Activated B cell treated with CpG ODN at 0.5 μM for 24 hours (primary cell): ENCODE measurements at regions not wholly inside any gene's neighbourhood (a gene's known extent, or its start where the extent isn't known, plus 50 kb on each side); places are given as distances from the start of the nearest gene placed in this dataset.
"Not testable (repeated sequence)": the region's sequence is repeated elsewhere in the genome, so short reads cannot be mapped to it uniquely, and the experiment has no call there.

ENCODE experiments used
- ATAC-seq: fragments of 200-7000 bp; cut with Tn5 transposase; one replicate; pipeline ENCODE4 v1.10.0; 2021; ENCODE audit warnings: low read depth, mild to moderate bottlenecking, moderate library complexity
- CTCF ChIA-PET: fragments of 350-600 bp; sonication (Branson Sonifier 250); formaldehyde crosslinking; loops from one replicate; lab custom pipeline; 2021; ENCODE audit warnings: antibody characterized with exemption; lab: Charles Lee
- POLR2A ChIA-PET: fragments of 350-600 bp; sonication (Branson Sonifier 250); formaldehyde crosslinking; loops from one replicate; lab custom pipeline; 2021; ENCODE audit warnings: antibody characterized with exemption; lab: Charles Lee
- DNase-seq: peaks from one replicate; pipeline ENCODE4 v3.0.0; 2022
- H3K27ac Mint-ChIP-seq: one replicate; pipeline ENCODE4 v1.8.0; 2020; ENCODE audit warnings: mixed read lengths
- H3K27me3 Mint-ChIP-seq: one replicate; pipeline ENCODE4 v1.8.0; 2021; ENCODE audit warnings: mixed read lengths
- H3K36me3 Mint-ChIP-seq: one replicate; pipeline ENCODE4 v1.8.0; 2021; ENCODE audit warnings: low read depth, mixed read lengths
- H3K4me1 Mint-ChIP-seq: one replicate; pipeline ENCODE4 v1.8.0; 2021; ENCODE audit warnings: mixed read lengths
- H3K4me3 Mint-ChIP-seq: one replicate; pipeline ENCODE4 v1.8.0; 2020; ENCODE audit warnings: mild to moderate bottlenecking, mixed read lengths
- H3K9me3 Mint-ChIP-seq: one replicate; pipeline ENCODE4 v1.8.0; 2020; ENCODE audit warnings: mixed read lengths
- intact Hi-C: fragments of 100-400 bp; cut with micrococcal nuclease; formaldehyde crosslinking; loops from one replicate; pipeline ENCODE4 v1.15.1; 2024
- TF ChIP-seq, protein P1 (sequence below): fragments of 200-600 bp; IDR thresholded peaks from one replicate; pipeline ENCODE4 v1.8.0; 2022; ENCODE audit warnings: antibody characterized with exemption, mild to moderate bottlenecking

DNA sequence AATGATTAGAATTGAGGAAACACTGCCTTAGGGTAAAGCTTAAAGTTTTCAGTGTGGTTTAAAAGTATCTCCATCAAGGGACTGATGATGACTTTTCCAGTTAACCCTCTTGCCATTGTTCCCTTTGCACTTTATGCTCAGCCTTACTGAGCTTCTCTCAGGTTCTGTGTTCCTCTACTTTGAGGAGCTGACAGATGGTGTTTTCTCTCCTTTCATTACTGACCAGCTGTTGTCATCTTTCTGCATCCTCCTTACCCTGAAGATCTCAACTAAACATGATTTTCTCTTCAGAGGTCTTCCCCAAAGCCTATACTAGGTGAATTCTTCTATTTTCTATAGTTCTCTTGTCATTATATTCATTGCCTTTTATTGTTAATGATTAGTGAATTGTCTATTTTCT is 475.6 kb upstream of the SYNCRIP start:
- no peaks in the 10 kb centered on the region for H3K36me3 Mint-ChIP-seq
- ChIA-PET POLR2A (no interaction called here), CTCF (no interaction called here)
- no peaks in the 10 kb centered on the region for H3K27me3 Mint-ChIP-seq
- H3K27ac Mint-ChIP-seq, result no peak overlapping the region
- intact Hi-C loops, result no loop called here
- TF ChIP-seq, protein P1, sequence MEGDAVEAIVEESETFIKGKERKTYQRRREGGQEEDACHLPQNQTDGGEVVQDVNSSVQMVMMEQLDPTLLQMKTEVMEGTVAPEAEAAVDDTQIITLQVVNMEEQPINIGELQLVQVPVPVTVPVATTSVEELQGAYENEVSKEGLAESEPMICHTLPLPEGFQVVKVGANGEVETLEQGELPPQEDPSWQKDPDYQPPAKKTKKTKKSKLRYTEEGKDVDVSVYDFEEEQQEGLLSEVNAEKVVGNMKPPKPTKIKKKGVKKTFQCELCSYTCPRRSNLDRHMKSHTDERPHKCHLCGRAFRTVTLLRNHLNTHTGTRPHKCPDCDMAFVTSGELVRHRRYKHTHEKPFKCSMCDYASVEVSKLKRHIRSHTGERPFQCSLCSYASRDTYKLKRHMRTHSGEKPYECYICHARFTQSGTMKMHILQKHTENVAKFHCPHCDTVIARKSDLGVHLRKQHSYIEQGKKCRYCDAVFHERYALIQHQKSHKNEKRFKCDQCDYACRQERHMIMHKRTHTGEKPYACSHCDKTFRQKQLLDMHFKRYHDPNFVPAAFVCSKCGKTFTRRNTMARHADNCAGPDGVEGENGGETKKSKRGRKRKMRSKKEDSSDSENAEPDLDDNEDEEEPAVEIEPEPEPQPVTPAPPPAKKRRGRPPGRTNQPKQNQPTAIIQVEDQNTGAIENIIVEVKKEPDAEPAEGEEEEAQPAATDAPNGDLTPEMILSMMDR, result no peak
- H3K9me3 Mint-ChIP-seq, result peaks cover 2% of the 10 kb centered on the region
- H3K4me3 Mint-ChIP-seq, result no peak overlapping the region
- H3K4me1 Mint-ChIP-seq, result no peaks in the 10 kb centered on the region
- ATAC-seq (no peak), DNase-seq (no peak)

DNA sequence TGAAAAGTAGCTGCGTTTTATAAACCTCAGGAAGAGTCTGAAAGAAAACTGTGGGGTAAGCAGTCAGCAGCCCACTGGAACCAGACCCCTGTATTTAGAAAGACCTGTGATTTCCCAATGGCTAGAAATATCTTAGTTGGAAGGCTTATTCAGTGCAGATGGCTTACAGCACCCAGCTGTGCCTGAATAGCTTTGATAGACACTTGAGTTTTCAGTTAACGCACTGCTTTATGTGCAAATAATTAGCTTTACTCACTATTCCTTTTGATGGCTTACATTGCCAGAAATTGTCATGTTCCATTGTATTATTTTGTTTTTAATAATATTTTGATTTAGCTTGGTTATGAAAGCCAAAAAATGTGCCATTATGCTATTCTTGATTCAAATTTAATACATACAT is 465.3 kb upstream of the SYNCRIP start:
- ChIA-PET POLR2A (no interaction called here), CTCF (no interaction called here)
- H3K36me3 Mint-ChIP-seq, result no peaks in the 10 kb centered on the region
- H3K27me3 Mint-ChIP-seq, result no peaks in the 10 kb centered on the region
- H3K4me1 Mint-ChIP-seq, result no peaks in the 10 kb centered on the region
- H3K27ac Mint-ChIP-seq, result no peak overlapping the region
- H3K9me3 Mint-ChIP-seq, result peaks cover 13% of the 10 kb centered on the region
- ATAC-seq (no peak), DNase-seq (no peak)
- no peak overlapping the region for H3K4me3 Mint-ChIP-seq
- TF ChIP-seq, protein P1, result no peak
- intact Hi-C loops, result no loop called here

DNA sequence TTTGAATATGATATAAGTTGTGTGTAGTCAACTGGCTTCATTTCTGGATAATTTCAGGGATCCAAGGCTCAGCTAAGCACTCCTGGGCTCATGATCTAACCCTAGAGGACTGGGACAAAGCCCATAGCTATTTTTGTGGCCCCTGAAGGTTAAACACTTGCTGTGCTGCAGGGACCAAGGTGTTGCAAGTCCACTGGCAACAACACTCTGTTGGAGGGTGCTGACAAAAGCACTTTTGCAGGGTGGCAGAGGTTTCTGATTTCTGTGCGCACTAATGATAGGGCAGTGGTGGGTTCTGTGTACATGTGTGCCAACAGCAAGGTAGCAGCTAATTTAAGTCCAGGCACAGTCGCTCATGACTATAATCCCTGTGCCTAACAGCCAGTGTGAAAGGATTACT is 445.3 kb upstream of the SYNCRIP start:
- intact Hi-C loops, result no loop called here
- H3K27me3 Mint-ChIP-seq, result no peaks in the 10 kb centered on the region
- no peak overlapping the region for H3K27ac Mint-ChIP-seq
- ChIA-PET POLR2A (no interaction called here), CTCF (no interaction called here)
- no peaks in the 10 kb centered on the region for H3K36me3 Mint-ChIP-seq
- no peak overlapping the region for H3K4me3 Mint-ChIP-seq
- ATAC-seq, result no peak
- peaks cover 21% of the 10 kb centered on the region for H3K9me3 Mint-ChIP-seq
- TF ChIP-seq, protein P1, result no peak
- no peaks in the 10 kb centered on the region for H3K4me1 Mint-ChIP-seq
- DNase-seq, result no peak

DNA sequence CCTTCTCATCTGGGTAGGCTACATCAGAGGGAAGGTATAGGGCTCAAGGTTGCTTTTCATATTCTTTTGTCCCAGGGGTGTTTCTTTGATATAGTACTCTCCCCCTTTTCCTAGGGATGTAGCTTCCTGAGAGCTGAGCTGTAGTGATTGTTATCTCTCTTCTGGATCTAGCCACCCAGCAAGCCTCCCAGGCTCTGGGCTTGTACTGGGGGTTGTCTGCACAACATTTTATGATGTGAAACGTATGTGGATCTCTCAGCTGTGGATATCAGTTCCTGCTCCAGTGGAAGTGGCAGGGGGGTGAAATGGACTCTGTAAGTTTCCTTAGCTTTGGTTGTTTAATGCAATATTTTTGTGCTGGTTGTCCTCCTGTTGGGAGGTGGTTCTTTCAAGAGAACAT is 437.3 kb upstream of the SYNCRIP start:
- DNase-seq, result no peak
- ChIA-PET CTCF (no interaction called here), POLR2A (no interaction called here)
- TF ChIP-seq, protein P1, result no peak
- Mint-ChIP-seq H3K27me3 (no peaks in the 10 kb centered on the region), H3K9me3 (peaks cover 4% of the 10 kb centered on the region), H3K27ac (no peak overlapping the region), H3K4me1 (no peaks in the 10 kb centered on the region), H3K36me3 (no peaks in the 10 kb centered on the region), H3K4me3 (no peak overlapping the region)
- intact Hi-C loops, result no loop called here
- ATAC-seq, result no peak

DNA sequence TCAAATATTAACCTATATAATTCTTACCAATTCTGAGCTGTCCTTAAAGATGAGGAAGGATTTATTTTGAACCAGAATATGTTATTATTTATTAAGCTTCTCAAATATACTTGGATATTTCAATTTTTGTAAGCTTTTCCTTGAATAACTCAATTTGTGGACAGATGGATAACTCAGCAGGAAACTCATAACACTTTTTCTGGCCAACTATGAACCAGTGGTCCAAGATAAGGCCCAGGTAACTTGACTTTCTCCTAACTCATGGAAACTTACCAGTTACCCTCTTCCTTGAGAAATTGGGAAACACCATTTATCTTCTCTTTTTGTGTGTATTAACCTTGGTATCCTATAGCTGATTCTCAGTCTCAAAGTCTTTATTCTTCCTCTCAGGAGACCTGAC is 427.5 kb upstream of the SYNCRIP start:
- Mint-ChIP-seq H3K36me3 (no peaks in the 10 kb centered on the region), H3K4me1 (no peaks in the 10 kb centered on the region), H3K27ac (no peak overlapping the region), H3K4me3 (no peak overlapping the region), H3K9me3 (no peaks in the 10 kb centered on the region), H3K27me3 (no peaks in the 10 kb centered on the region)
- TF ChIP-seq, protein P1, result no peak
- ChIA-PET POLR2A (no interaction called here), CTCF (no interaction called here)
- intact Hi-C loops, result no loop called here
- DNase-seq, result no peak
- ATAC-seq, result no peak

DNA sequence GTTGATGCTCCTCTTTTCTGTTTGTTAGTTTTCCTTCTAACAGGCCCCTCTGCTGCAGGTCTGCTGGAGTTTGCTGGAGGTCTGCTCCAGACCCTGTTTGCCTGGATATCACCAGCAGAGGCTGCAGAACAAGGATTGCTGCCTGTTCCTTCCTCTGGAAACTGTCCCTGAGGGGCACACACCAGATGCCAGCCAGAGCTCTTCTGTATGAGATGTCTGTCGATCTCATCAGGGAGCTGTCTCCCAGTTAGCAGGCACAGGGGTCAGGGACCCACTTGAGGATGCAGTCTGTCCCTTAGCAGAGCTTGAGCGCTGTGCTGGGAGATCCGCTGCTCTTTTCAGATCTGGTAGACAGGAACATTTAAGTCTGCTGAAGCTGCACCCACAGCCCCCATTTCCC is 422.3 kb upstream of the SYNCRIP start:
- H3K4me3 Mint-ChIP-seq, H3K9me3 Mint-ChIP-seq, H3K27me3 Mint-ChIP-seq, H3K36me3 Mint-ChIP-seq, ATAC-seq, CTCF ChIA-PET, POLR2A ChIA-PET, intact Hi-C loops, DNase-seq, H3K27ac Mint-ChIP-seq, H3K4me1 Mint-ChIP-seq: not testable (repeated sequence)

DNA sequence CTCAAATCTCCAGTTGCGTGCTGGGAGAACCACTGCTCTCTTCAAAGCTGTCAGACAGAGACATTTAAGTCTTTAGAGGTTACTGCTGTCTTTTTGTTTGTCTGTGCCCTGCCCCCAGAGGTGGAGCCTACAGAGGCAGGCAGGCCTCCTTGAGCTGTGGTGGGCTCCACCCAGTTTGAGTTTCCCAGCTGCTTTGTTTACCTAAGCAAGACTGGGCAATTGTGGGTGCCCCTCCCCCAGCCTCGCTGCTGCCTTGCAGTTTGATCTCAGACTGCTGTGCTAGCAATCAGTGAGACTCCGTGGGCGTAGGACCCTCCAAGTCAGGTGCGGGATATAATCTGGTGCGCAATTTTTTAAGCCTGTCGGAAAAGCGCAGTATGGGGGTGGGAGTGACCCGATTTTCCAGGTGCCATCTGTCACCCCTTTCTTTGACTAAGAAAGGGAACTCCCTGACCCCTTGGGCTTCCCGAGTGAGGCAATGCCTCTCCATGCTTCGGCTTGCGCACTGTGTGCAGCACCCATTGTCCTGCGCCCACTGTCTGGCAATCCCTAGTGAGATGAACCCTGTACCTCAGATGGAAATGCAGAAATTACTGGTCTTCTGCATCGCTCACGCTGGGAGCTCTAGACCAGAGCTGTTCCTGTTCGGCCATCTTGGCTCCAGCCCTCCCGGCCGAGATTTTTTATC is 414.8 kb upstream of the SYNCRIP start:
- H3K36me3 Mint-ChIP-seq, H3K4me1 Mint-ChIP-seq, ATAC-seq, H3K9me3 Mint-ChIP-seq, H3K4me3 Mint-ChIP-seq, POLR2A ChIA-PET, H3K27ac Mint-ChIP-seq, CTCF ChIA-PET, H3K27me3 Mint-ChIP-seq, DNase-seq, intact Hi-C loops: not testable (repeated sequence)
